Myocyte (in vitro differentiated cells): ENCODE measurements at regions not wholly inside any gene's neighbourhood (a gene's known extent, or its start where the extent isn't known, plus 50 kb on each side); places are given as distances from the start of the nearest gene placed in this dataset.
"Not testable (repeated sequence)": the region's sequence is repeated elsewhere in the genome, so short reads cannot be mapped to it uniquely, and the experiment has no call there.

ENCODE experiments used
- DNase-seq: peaks from one replicate; pipeline ENCODE4 v3.0.0-alpha.2; 2012; ENCODE audit warnings: low read depth

DNA sequence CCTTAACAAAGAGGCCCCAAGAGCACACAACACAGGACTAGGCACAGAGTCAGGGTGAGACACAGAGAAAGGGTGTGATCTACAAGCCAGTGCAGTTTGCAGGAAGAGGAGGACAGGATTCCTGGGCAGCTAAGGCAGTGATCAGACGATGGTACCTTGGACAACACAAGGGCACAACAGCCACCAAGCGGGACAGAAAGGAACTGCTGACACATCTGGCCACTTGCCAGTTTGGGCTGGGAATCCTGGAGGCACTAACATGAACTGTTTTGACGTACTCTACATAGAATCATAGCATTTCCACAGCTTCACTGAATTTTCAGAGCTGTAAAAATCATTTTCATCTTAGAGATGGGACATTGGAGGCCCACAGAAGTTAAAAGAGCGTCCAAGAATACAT lies 221.5 kb upstream of the SLC35G4 start:
- peak; percentile 88 for DNase-seq

DNA sequence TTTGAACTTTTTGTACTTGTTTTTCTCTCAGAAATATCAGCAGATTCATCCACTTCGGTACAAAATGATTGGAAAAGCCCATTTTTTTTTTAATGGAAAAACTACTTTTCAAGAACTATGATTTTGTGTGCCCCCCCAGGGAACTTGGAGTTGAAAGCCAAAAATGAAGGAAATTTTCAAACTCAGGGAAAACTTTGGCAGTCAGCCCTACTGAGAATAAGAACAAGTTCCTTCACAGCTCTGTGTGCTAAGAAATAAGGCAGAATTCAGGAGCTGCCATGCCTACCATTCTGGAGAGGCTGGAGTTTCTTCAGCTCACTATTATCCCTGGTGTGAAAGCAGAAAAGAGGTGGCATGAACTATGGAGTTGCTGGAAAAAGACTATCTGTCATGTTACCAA lies 226.0 kb upstream of the SLC35G4 start:
- peak; percentile 19 for DNase-seq

DNA sequence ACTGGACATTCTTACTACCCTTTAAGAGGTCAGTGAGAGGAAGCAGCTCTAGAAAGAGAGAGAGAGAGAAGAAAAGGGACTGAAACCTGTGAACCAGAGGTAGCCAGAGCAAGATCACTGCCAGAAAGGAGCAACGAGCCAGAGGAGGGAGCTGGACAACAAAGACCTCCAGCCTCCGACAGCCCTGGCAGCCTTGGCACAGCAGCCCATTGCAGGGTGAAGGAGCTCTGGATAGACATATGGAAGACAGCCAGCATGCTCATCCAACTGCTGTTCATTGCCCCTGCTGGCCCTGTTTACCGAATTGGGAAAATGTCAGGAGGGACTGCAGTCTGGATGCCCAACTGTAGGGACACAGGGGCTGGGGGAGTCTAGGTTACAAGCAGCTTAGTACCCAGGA lies 228.4 kb upstream of the SLC35G4 start:
- no peak for DNase-seq

- no peak for DNase-seq
Measured at GRCh38 chr18:11379660-11380059, 229.7 kb upstream of the SLC35G4 start.

DNA sequence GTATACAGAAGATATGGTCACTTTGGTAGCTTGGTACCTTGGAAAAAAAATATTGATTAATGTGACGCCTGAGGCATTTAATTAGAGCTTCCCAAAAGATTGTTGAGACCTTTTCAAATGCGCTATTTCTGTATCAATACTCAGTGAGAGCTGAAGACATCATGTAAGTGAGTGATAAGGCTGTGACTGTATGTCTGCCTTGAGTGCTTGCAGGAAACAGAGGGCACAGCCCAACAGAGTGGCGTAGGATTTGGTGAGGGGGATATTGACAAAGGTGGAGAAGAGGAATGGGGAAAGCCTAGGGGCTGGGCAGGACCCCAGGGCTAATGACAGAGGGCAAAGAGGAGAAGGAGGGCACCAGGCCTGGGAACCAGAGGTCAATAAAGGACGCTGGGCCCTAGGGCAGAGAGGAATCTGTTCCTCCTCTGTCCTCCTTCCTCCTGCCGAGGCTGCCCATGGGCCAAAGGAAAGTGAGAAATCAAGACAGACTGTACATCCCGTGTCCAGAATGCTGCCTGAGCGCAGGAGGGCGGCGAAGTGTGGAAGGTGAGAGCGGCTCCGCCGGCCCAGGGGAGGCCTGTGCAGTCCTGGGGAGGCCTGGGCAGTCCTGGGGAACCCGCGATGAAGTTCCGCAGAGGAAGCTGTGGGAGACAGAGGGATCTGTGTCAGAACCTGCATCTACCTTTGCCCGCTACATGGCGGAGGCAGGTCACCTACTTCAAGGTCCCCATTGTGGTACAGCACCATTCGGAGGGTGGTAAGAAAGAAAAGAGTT lies 228.6 kb upstream of the PIEZO2 start:
- DNase-seq = no peak

DNA sequence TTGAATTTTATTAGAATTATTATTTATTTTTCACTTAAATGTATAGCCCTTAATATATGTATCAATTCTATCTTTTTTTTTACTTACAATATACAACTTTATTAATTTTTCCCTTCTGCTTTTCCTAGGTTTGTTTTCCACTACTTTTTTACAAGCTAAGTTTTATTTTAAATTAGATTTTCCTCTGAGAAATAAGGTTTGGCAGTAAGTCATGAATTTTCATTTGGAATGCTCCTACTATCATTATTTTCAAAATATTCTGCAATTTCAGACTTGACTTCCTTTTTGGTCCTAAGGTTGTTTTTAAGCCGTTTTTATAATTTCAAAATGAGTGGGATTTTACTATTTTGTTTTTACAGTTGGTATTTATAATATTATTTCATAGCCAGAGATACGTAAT lies 222.8 kb upstream of the PIEZO2 start:
- no peak for DNase-seq

DNA sequence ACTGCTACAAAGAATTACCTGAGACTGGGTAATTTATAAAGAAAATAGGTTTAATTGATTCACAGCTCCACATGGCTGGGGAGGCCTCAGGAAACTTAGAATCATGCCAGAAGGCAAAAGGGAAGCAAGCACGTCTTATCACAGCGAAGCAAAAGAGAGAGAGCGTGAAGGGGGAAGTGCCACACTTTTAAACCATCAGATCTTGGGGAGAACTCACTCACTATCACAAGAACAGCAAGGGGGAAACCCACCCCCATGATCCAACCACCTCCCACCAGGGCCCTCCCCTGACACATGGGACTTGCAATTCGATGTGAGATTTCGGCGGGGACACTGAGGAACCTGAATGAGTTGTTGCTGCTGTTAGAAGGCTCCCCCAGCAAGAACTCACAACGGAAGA lies 220.2 kb upstream of the PIEZO2 start:
- no peak for DNase-seq

GRCh38 chr18:11368020-11368419 lies 218.7 kb upstream of the PIEZO2 start:
- peak; percentile 12 for DNase-seq

DNA sequence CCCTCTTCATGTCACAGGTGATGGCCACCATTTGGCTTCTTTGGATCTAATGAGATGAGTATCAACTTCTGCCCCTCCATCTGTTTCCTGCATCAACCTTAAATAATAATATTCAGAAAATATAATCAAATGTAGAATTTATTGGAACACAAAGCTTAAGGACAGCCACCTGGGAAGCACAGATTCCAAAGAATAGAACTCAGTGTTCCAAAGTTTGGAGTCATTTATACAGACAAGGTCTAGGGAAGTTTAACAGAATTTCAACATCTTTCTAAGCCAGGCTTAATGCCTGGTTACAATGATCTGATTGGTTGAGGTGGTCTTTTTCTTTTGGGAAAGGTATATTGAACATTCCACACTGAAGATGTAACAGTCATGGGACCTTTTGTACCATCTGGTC lies 218.0 kb upstream of the PIEZO2 start:
- no peak for DNase-seq

- peak; percentile 99 for DNase-seq
Measured at GRCh38 chr18:11366410-11366809, 217.0 kb upstream of the PIEZO2 start.

- no peak for DNase-seq
Measured at GRCh38 chr18:11362856-11363255, 213.5 kb upstream of the PIEZO2 start.

GRCh38 chr18:11361862-11362261 lies 212.5 kb upstream of the PIEZO2 start:
- not testable (repeated sequence) for DNase-seq

DNA sequence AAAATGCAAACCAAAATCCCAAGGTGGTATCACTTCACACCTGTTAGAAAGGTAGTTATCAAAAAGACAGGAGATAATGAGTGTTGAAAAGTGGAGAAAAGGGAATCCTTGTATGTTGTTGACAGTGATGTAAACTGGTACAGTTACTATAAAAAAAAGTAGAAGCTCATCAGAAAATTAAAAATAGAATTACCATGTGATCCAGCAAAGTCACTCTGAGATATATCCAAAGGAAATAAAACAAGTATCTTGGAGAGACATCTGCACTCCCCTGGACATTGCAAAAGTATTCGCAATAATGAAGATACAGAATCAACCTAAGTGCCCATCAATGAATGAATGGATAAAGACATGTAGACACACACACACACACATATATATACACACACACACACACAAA lies 208.3 kb upstream of the PIEZO2 start:
- no peak for DNase-seq

- not testable (repeated sequence) for DNase-seq
Measured at GRCh38 chr18:11344576-11344975, 195.2 kb upstream of the PIEZO2 start.

GRCh38 chr18:11343096-11343495 lies 193.7 kb upstream of the PIEZO2 start:
- DNase-seq = no peak

DNA sequence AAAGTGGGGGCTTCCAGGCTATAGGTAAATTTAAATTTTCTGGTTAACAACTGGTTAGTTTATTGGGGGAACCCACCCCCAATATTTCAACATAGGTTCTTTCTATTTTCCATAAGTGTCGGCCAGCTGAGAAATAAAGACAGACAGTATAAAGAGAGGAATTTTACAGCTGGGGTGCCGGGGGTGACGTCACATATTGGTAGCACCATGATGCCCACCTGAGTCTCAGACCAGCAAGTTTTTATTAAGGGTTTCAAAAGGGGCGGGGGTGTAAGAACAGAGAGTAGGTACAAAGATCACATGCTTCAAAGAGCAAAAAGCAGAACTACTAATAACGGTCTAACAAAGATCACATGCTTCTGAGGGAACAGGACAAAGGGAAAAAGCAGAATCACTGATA lies 192.7 kb upstream of the PIEZO2 start:
- not testable (repeated sequence) for DNase-seq

- DNase-seq = no peak
Measured at GRCh38 chr18:11339188-11339775, 189.9 kb upstream of the PIEZO2 start.

DNA sequence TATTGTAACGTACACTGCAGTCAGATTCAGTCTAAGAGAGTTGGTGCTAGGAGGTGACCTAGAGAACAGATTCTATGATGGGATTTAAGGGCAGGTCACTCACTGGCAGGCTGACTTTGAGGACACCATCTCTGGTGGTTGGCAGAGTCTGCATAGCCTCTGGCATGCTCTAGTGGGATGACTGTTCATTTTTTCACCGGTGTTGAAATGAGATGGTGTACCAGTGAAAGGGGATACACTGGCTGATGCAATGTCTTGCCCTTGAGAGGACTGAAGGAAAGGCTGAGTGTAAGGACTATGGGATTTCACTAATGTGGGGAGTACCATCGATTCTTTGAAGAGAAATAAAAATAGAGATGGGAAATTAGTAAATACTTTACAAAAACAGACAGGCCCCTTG lies 186.9 kb upstream of the PIEZO2 start:
- no peak for DNase-seq

GRCh38 chr18:11327391-11328009 lies 178.1 kb upstream of the PIEZO2 start:
- peak; percentile 92 for DNase-seq

DNA sequence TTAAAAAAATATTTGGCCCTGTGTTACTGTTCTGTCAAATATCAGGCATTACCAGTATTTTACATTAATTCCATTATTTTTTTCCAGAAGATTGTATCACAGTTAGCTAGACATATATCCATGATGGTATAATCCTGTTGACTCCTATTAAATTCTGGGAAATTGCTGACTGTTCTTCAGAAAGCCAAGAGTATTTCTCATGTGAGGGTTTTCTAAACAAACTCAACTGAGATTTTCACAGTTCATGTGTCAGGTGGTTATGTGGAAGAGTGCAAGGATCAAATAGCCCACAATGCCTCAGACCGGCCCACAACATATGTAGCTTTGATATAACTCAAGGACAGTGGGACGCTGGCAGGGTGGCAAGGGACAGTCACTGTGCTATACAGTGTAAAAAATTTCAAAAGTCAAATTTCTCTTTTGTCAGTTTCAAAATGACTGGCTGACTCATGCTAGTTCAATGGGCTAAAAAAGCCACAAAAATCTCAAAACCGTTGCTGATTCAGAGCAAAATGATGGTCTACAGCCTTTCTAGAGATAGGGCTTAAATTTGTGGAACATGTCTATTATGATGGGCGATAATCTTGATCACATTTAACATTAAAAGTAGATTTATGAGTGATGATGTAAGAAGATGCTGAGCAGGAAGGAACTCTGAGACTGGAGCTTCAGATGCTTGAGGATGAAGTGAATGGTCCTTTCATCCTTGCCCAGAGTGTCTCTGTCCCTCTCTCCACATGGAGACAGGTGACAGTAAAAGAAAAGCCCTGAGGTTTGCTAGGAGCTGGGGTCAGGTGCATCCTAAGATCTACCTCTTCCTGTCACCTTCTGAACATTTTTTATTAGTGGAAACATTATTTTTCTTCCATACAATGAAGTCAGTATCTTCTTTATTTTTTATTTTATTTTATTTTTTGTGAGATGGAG lies 175.8 kb upstream of the PIEZO2 start:
- peak; percentile 79 for DNase-seq

- DNase-seq = peak; percentile 41
Measured at GRCh38 chr18:11324510-11324909, 175.1 kb upstream of the PIEZO2 start.
